A204.1 (cell line): ENCODE measurements at regions not wholly inside any gene's neighbourhood (a gene's known extent, or its start where the extent isn't known, plus 50 kb on each side); places are given as distances from the start of the nearest gene placed in this dataset.

Experiments
- FAIRE-seq: peaks from 2 replicates; lab custom pipeline; 2012; peaks lifted over from hg19 to GRCh38; lab: Jason Lieb, UNC

- no peak for FAIRE-seq
Observed at GRCh38 chr12:93177208-93178153, 200.2 kb upstream of the NUDT4 start.

GRCh38 chr12:93178154-93178878, 199.4 kb upstream of the NUDT4 start:
- FAIRE-seq = no peak

DNA sequence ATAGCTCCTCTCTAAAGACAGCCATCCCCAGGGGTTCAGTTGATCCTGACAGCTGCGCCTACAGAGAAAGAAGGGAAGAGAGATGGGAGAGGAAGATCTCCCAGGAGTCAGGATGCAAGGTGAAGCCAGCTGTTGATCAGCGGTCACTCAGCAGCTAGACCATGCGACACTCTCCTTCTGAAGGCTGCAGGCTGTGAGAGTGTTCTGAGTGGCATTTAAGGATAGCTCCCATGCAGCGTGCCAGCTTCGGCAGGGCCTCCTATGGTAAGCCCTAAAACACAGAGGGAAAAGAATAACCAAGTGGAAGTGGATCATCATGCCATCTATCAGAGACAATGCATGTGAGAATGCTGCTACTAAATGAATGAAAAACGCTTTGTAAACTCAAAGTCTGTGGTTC, 197.9 kb upstream of the NUDT4 start:
- no peak for FAIRE-seq

GRCh38 chr12:93180566-93180965, 197.2 kb upstream of the NUDT4 start:
- FAIRE-seq = no peak

DNA sequence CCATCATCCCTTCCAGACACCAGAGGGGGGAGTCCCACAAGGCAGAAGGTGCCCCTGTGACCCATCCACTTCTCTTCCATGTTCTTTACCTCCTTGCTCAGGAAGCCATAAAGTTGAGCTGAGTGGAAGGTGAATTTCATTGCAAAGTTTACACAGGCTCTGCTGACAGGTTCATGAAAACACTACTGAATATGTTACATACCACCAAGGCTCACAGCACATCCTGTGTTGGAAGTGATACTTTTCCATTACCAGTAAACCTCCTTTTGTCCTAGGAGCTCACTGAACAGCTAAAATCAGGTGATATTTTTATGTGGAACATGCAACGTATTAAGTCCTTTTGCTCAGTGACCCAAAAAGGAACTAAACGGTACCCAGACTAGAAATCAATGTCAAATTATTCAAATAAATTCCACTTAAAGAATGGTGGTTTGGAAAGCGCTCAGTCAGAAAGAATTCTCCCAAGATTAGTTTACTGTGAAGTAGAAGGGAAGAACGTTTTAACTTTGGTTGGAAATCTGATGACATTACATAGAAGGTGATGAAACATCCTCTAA, 196.2 kb upstream of the NUDT4 start:
- FAIRE-seq = no peak

GRCh38 chr12:93183940-93184671, 193.6 kb upstream of the NUDT4 start:
- no peak for FAIRE-seq

- no peak for FAIRE-seq
Observed at GRCh38 chr12:93184672-93185368, 192.9 kb upstream of the NUDT4 start.

DNA sequence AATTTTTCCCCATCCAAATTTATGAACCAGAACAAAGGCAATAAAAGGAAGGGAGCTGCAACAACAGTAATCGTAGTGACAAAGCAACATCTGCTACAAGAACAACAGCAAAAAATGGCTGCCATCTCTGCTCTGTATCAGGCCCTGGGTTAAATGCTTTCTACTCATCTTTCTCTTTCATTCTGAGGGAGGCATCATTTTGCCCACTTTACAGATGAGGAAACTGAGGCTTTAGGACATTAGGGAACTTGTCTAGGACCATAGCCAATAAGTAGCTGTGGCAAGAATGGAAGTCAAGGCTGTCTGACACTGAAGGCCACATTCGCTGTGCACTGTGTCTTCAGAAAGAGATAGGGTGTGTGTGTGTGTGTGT, 192.4 kb upstream of the NUDT4 start:
- no peak for FAIRE-seq

DNA sequence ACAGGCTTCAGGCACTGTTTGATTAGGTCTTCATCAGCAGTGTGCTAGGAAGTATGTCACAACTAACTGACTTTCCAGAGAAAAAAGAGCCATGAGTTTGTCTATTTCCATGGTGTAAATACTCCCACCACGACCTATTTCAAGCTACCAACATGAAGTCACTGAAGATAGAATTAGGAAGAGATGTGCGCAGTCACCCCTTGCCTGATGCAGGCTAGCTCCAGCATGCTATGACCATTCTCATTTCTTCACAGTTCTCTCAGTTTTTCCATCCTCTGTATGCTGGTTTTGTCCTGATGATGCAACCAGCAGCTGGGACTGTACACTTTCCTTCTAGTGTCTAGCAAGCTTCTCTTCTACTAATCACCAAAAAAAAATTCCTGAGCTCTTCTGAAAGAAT, 191.6 kb upstream of the NUDT4 start:
- FAIRE-seq = no peak

- no peak for FAIRE-seq
Observed at GRCh38 chr12:93186621-93187020, 191.1 kb upstream of the NUDT4 start.

- no peak for FAIRE-seq
Observed at GRCh38 chr12:93191423-93191822, 186.3 kb upstream of the NUDT4 start.

- FAIRE-seq = no peak
Observed at GRCh38 chr12:93191956-93192355, 185.8 kb upstream of the NUDT4 start.

DNA sequence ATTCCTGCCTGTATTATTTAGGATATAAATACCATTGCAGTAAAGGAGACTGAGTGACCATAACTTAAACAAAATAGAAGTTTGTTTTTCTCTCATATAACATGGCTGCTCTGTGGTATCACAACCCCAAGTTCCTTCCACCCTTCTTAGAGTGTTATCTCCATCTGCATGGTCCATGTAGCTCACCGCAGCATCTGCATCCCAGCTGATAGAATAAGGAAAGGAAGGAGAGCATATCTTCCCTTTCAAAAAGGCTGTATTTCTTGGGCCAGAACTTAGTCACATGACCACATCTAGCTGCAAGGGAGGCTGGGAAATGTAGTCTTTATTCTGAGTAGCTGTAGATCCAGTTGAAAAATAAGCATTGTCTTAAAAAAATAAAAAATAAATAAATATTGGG, 184.8 kb upstream of the NUDT4 start:
- FAIRE-seq = no peak

DNA sequence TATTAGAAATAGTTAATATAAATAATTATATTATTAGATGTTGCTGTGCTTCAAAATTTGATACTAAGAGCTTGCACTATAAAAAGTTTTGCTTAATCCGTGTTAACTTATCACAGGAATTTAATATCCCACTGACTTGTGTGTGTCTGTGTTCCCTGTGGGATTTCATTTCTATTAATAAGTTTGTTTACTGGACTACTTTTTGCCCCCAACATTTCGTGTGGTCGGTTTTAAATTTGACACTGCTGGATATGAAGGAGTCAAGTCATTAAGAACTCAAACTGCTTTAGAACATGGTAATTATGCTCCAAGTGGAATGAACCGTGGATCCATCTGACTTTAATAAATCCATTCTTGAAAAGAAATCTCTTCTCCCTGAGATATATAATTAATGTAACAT, 182.2 kb upstream of the NUDT4 start:
- FAIRE-seq = no peak

- FAIRE-seq = no peak
Observed at GRCh38 chr12:93197067-93197593, 180.6 kb upstream of the NUDT4 start.

DNA sequence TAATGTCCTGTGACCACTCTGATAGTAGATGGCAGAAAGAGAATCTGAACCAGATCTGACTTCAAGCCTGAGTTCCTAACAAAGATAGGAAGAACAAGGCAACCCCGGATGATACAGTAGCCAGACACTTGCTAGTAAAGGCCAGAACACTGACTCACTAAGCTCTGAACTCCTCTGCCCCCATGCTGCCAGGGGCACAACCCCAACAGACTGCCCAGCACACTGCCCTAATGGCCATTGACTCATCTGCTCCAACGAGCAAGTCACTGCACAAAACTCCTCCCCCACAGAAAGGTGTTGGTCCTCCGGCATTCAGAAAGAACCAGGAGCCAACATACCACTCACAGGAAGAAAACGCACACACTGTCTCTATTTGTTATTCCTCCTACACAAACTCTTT, 179.6 kb upstream of the NUDT4 start:
- FAIRE-seq = no peak

GRCh38 chr12:93199831-93200236, 177.9 kb upstream of the NUDT4 start:
- no peak for FAIRE-seq

GRCh38 chr12:93200291-93200917, 177.3 kb upstream of the NUDT4 start:
- FAIRE-seq = no peak

- FAIRE-seq = no peak
Observed at GRCh38 chr12:93201990-93202389, 175.7 kb upstream of the NUDT4 start.

DNA sequence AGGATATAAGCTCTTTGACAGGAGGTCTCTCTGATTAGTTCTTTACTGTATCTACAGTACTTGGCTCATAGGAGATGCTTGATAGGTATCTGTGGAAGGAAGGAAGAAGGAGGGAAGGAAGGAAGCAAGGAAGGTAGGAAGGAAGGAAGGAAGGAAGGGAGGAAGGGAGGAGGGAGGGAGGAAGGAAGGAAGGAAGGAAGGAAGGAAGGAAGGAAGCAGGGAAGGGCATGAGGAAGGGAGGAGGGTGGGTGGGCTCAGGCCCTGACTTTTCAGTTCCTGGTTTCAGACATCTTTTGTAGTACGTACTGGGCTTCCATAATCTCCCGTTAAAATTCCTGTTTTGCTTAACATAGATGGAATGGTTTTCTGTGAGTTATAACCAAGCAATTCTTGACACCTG, 175.0 kb upstream of the NUDT4 start:
- no peak for FAIRE-seq

- FAIRE-seq = no peak
Observed at GRCh38 chr12:93203361-93203760, 174.4 kb upstream of the NUDT4 start.
